Mesenchymal stem cell (in vitro differentiated cells and primary cell): ENCODE measurements at regions not wholly inside any gene's neighbourhood (a gene's known extent, or its start where the extent isn't known, plus 50 kb on each side); places are given as distances from the start of the nearest gene placed in this dataset.

Experiments used
- DNase-seq: peaks from one replicate; pipeline ENCODE4 v3.0.0-alpha.2; 2013
- H2AFZ ChIP-seq: one replicate; pipeline ENCODE4 v1.6.1; 2013; ENCODE audit warnings: low read depth, mild to moderate bottlenecking, control low read depth, inconsistent platforms, low read length, moderate library complexity
- H2AK5ac ChIP-seq: 2 replicates; pipeline ENCODE4 v1.6.1; 2013; ENCODE audit warnings: low read length, moderate library complexity, mild to moderate bottlenecking, inconsistent platforms; ENCODE audit not compliant: severe bottlenecking
- H2BK120ac ChIP-seq: one replicate; pipeline ENCODE4 v1.6.1; 2013; ENCODE audit warnings: low read depth, mild to moderate bottlenecking, inconsistent platforms, low read length, moderate library complexity
- H2BK12ac ChIP-seq, 2 experiments: one replicate each; pipeline ENCODE4 v1.6.1; 2013; ENCODE audit warnings: inconsistent platforms in 2 of 2, low read length in 2 of 2, mild to moderate bottlenecking in 2 of 2, moderate library complexity in 2 of 2, control low read depth in 1 of 2
- H2BK15ac ChIP-seq: one replicate; pipeline ENCODE4 v1.6.1; 2013; ENCODE audit warnings: mild to moderate bottlenecking, low read depth, inconsistent platforms; ENCODE audit not compliant: poor library complexity, severe bottlenecking
- H2BK5ac ChIP-seq: 2 replicates; pipeline ENCODE4 v1.6.1; 2013; ENCODE audit warnings: low read depth, mild to moderate bottlenecking, low read length, control low read depth, inconsistent platforms; ENCODE audit not compliant: poor library complexity, severe bottlenecking
- H3K14ac ChIP-seq, 2 experiments: one replicate each; pipeline ENCODE4 v1.6.1; 2013; ENCODE audit warnings: inconsistent platforms in 2 of 2, low read length in 2 of 2, control low read depth in 1 of 2, mild to moderate bottlenecking in 1 of 2, moderate library complexity in 1 of 2
- H3K18ac ChIP-seq, 2 experiments: one replicate each; pipeline ENCODE4 v1.6.1; 2013; ENCODE audit warnings: inconsistent platforms in 2 of 2, low read length in 2 of 2, control low read depth in 1 of 2, low read depth in 1 of 2, mild to moderate bottlenecking in 1 of 2
- H3K23ac ChIP-seq, 2 experiments: one replicate each; pipeline ENCODE4 v1.6.1; 2013; ENCODE audit warnings: inconsistent platforms in 2 of 2, low read length in 2 of 2, mild to moderate bottlenecking in 2 of 2, moderate library complexity in 2 of 2, control low read depth in 1 of 2
- H3K27ac ChIP-seq: 2 replicates; pipeline ENCODE4 v1.5.1; 2013; ENCODE audit warnings: mild to moderate bottlenecking, moderate library complexity, low read length, control low read depth, inconsistent platforms; ENCODE audit not compliant: poor library complexity, severe bottlenecking
- H3K27me3 ChIP-seq, 2 experiments: 2 replicates each; pipeline versions ENCODE4 v1.6.1 to v1.7.0; 2013; ENCODE audit warnings: low read length in 2 of 2, mild to moderate bottlenecking in 2 of 2, moderate library complexity in 2 of 2, control low read depth in 1 of 2, inconsistent platforms in 1 of 2; ENCODE audit not compliant: control insufficient read depth in 1 of 2, insufficient read depth in 1 of 2
- H3K36me3 ChIP-seq, 2 experiments: 2 replicates each; pipeline versions ENCODE4 v1.6.1 to v1.7.0; 2013; ENCODE audit warnings: low read length in 2 of 2, control low read depth in 1 of 2, inconsistent platforms in 1 of 2, low read depth in 1 of 2, mild to moderate bottlenecking in 1 of 2; ENCODE audit not compliant: insufficient read depth in 2 of 2, control insufficient read depth in 1 of 2
- H3K4ac ChIP-seq, 2 experiments: one replicate each; pipeline ENCODE4 v1.6.1; 2013; ENCODE audit warnings: inconsistent platforms in 2 of 2, low read length in 2 of 2, mild to moderate bottlenecking in 2 of 2, moderate library complexity in 2 of 2, control low read depth in 1 of 2, low read depth in 1 of 2
- H3K4me1 ChIP-seq: 2 replicates; pipeline ENCODE4 v1.6.1; 2013; ENCODE audit warnings: low read depth, low read length, control low read depth; ENCODE audit not compliant: control insufficient read depth, insufficient read depth
- H3K4me2 ChIP-seq: 2 replicates; pipeline ENCODE4 v1.6.1; 2013; ENCODE audit warnings: low read length, mild to moderate bottlenecking, inconsistent platforms; ENCODE audit not compliant: poor library complexity, severe bottlenecking
- H3K4me3 ChIP-seq, 2 experiments: 2 replicates each; pipeline versions ENCODE4 v1.5.1 to v1.7.0; 2013; ENCODE audit warnings: low read length in 2 of 2, mild to moderate bottlenecking in 2 of 2, control low read depth in 1 of 2, low read depth in 1 of 2; ENCODE audit not compliant: insufficient read depth in 1 of 2
- H3K79me1 ChIP-seq: replicated peaks from 2 replicates; pipeline ENCODE4 v1.6.1; 2013; ENCODE audit warnings: mild to moderate bottlenecking, control low read depth, low read length, inconsistent platforms; ENCODE audit not compliant: poor library complexity, severe bottlenecking
- H3K9ac ChIP-seq: 2 replicates; pipeline ENCODE4 v1.7.0; 2013; ENCODE audit warnings: mild to moderate bottlenecking, low read length, moderate library complexity
- H3K9me3 ChIP-seq: 2 replicates; pipeline ENCODE4 v1.7.0; 2013; ENCODE audit warnings: mild to moderate bottlenecking, low read length; ENCODE audit not compliant: control insufficient read depth
- H4K8ac ChIP-seq: one replicate; pipeline ENCODE4 v1.6.1; 2013; ENCODE audit warnings: inconsistent platforms, mild to moderate bottlenecking, low read length, moderate library complexity
- H4K91ac ChIP-seq: one replicate; pipeline ENCODE4 v1.6.1; 2013; ENCODE audit warnings: mild to moderate bottlenecking, low read length, inconsistent platforms
- WGBS: methylation state at CpG from one replicate; pipeline ENCODE4 v1.1.7; 2013; ENCODE audit warnings: mixed read lengths; 5-methylcytosine and 5-hydroxymethylcytosine counted together

GRCh38 chr6:94673251-94673650 is 904.1 kb upstream of the MANEA start:
- Histone ChIP-seq H3K4ac (no peak overlapping the region), H4K8ac (no peak overlapping the region), H2BK120ac (no peak overlapping the region), H3K9me3 (peaks cover 24% of the 10 kb centered on the region), H3K14ac (no peak overlapping the region), H2BK15ac (no peak overlapping the region), H3K18ac (no peak overlapping the region), H2AK5ac (no peak overlapping the region), H3K9ac (no peak overlapping the region), H3K4me1 (no peaks in the 10 kb centered on the region), H2BK5ac (no peak overlapping the region), H2BK12ac (no peak overlapping the region), H3K4me3 (no peak overlapping the region), H3K23ac (no peak overlapping the region), H2AFZ (no peak overlapping the region), H3K4me2 (no peak overlapping the region), H3K36me3 (no peaks in the 10 kb centered on the region), H3K27ac (no peak overlapping the region), H3K79me1 (no peaks in the 10 kb centered on the region), H3K27me3 (no peaks in the 10 kb centered on the region), H4K91ac (no peak overlapping the region)
- DNase-seq: no peak
- 100% methylated on average over 1 of the region's 1 CpG for WGBS

DNA sequence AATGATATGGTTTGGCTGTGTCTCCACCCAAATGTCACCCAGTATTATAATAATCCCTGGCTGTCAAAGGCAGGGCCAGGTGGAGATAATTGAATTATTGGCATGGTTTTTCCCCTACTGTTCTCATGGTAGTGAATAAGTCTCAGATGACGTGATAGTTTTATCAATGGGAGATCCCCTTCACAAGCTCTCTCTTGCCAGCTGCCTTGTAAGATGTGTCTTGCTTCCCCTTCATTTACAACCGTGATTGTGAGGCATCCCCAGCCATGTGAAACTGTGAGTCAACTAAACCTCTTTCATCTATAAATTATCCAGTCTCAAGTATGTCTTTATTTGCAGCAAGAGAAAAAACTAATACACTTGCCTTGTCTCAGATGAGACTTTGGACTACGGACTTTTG is 907.3 kb upstream of the MANEA start:
- DNase-seq: no peak
- Histone ChIP-seq H3K23ac (no peak overlapping the region), H3K79me1 (no peaks in the 10 kb centered on the region), H3K36me3 (no peaks in the 10 kb centered on the region), H4K8ac (no peak overlapping the region), H3K9me3 (peaks cover 17% of the 10 kb centered on the region), H2AK5ac (no peak overlapping the region), H3K18ac (no peak overlapping the region), H3K4me1 (no peaks in the 10 kb centered on the region), H3K27ac (no peak overlapping the region), H2BK12ac (no peak overlapping the region), H3K9ac (no peak overlapping the region), H2BK120ac (no peak overlapping the region), H2AFZ (no peak overlapping the region), H3K27me3 (no peaks in the 10 kb centered on the region), H3K4ac (no peak overlapping the region), H2BK5ac (no peak overlapping the region), H3K14ac (no peak overlapping the region), H3K4me3 (no peak overlapping the region), H4K91ac (no peak overlapping the region), H3K4me2 (no peak overlapping the region), H2BK15ac (no peak overlapping the region)
- 76% methylated on average over 3 of the region's 3 CpGs for WGBS

DNA sequence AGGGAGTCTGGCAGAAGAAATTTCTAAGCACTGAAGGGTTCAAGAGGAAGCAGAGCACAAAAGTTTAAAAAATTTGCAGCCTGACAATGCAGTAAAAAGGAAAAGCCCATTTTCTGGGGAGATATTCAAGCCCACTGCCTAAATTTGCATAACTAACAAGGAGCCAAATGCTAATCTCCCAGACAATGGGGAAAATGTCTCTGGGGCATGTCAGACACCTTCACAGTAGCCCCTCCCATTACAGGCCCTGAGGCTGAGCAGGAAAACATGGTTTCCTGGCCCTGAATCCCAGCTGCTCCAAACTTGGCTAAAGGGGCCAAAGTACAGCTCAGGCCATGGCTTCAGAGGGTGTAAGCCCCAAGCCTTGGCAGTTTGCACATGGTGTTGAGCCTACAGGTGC is 908.5 kb upstream of the MANEA start:
- Histone ChIP-seq H2AK5ac (no peak overlapping the region), H3K4ac (no peak overlapping the region), H4K91ac (no peak overlapping the region), H3K36me3 (no peaks in the 10 kb centered on the region), H3K79me1 (no peaks in the 10 kb centered on the region), H3K18ac (no peak overlapping the region), H3K4me3 (no peak overlapping the region), H3K9ac (no peak overlapping the region), H3K27me3 (no peaks in the 10 kb centered on the region), H3K14ac (no peak overlapping the region), H3K4me1 (no peaks in the 10 kb centered on the region), H3K27ac (no peak overlapping the region), H3K4me2 (no peak overlapping the region), H3K23ac (no peak overlapping the region), H2BK15ac (no peak overlapping the region), H2AFZ (no peak overlapping the region), H4K8ac (no peak overlapping the region), H2BK5ac (no peak overlapping the region), H3K9me3 (peaks cover 12% of the 10 kb centered on the region), H2BK12ac (no peak overlapping the region), H2BK120ac (no peak overlapping the region)
- no peak for DNase-seq

GRCh38 chr6:94658929-94659328 is 918.4 kb upstream of the MANEA start:
- no peak overlapping the region for H3K9ac ChIP-seq
- DNase-seq: no peak
- no peak overlapping the region for H2BK5ac ChIP-seq
- no peak overlapping the region for H3K4me2 ChIP-seq
- no peak overlapping the region for H3K23ac ChIP-seq
- no peaks in the 10 kb centered on the region for H3K79me1 ChIP-seq
- H2BK12ac ChIP-seq: no peak overlapping the region
- no peak overlapping the region for H2BK120ac ChIP-seq
- no peak overlapping the region for H4K8ac ChIP-seq
- no peaks in the 10 kb centered on the region for H3K4me1 ChIP-seq
- H3K9me3 ChIP-seq: peaks cover 5% of the 10 kb centered on the region
- WGBS: 86% methylated on average over 3 of the region's 4 CpGs
- H3K27me3 ChIP-seq: no peaks in the 10 kb centered on the region
- no peaks in the 10 kb centered on the region for H3K36me3 ChIP-seq
- H3K4me3 ChIP-seq: no peak overlapping the region
- H3K14ac ChIP-seq: no peak overlapping the region
- H3K27ac ChIP-seq: no peak overlapping the region
- no peak overlapping the region for H2AFZ ChIP-seq
- no peak overlapping the region for H3K18ac ChIP-seq
- no peak overlapping the region for H3K4ac ChIP-seq
- no peak overlapping the region for H4K91ac ChIP-seq
- no peak overlapping the region for H2BK15ac ChIP-seq
- H2AK5ac ChIP-seq: no peak overlapping the region
